ENCODE measurements at regions not wholly inside any gene's neighbourhood (a gene's known extent, or its start where the extent isn't known, plus 50 kb on each side); places are given as distances from the start of the nearest gene placed in this dataset.
A peak's percentile ranks its signal among the peaks of the same experiment; 100 is the strongest.
"Not testable (repeated sequence)": the region's sequence is repeated elsewhere in the genome, so short reads cannot be mapped to it uniquely, and the experiment has no call there.

DNA sequence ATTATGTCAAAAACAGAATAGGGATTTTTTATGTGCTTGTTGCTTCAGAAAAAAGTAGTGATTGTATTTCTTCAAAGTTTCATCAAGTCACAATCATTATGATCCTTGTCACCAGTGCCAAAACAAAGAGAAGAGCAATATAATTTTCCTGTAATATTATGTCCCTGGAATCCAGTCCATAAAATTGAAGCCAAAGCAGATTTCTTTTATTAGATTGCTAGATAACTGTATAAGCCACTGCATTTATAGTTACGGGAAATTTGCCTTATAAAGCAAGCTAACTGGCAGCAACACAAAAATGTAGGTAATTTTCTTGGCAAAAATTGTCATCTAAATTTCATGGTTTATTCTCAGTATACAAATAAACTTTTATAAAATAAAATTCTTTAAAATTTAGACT is 296.1 kb upstream of the ANKRD50 start:
- Mint-ChIP-seq H3K4me1 (no peaks in the 10 kb centered on the region), H3K9me3 (peaks cover 5 to 12% (median 5%) of the 10 kb centered on the region in 3 donors), H3K36me3 (no peaks in the 10 kb centered on the region), H3K4me3 (no peak overlapping the region), H3K27ac (no peak overlapping the region), H3K27me3 (no peaks in the 10 kb centered on the region)

DNA sequence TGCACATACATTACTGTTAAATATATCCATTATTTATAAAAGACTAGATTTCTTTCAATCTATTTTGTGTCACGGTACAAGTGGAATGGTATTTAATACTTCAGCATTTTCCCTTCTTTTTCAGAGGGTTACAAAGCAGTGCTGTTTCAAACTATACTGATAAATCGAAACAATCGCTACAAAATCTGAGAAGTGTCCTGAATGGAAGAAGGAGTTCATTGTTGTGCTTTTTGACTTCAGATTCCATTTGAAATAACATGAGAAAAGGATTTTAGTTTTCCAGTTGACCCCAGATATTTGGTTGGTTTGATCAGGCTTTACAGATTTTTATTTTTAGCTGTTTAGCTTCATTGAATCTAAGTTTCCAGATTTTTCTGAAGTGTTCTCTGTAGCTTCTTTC is 292.1 kb upstream of the ANKRD50 start:
- Mint-ChIP-seq H3K9me3 (peaks cover 6 to 25% (median 8%) of the 10 kb centered on the region in 3 donors), H3K4me3 (no peak overlapping the region), H3K36me3 (no peaks in the 10 kb centered on the region), H3K4me1 (no peaks in the 10 kb centered on the region), H3K27ac (no peak overlapping the region), H3K27me3 (no peaks in the 10 kb centered on the region)

DNA sequence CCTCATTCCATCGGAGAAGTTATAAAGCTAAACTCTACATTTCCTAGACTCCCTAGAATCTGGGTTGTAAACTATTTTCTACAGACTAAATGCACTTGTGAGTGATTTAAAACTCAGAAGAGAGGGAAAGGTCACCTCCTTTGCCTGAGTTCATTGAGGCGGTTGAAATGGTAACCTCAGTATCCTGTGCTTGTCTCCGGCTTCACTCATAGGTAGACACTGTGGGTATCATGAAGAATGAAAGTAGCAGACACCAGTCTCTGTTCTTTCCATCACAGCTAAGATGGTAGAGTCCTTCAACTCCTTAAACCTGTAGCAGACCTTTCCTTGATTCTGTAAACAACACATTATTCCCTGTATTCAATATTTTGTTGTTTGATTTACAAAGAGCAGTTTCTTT is 291.3 kb upstream of the ANKRD50 start:
- H3K9me3 Mint-ChIP-seq: peaks cover 6 to 25% (median 8%) of the 10 kb centered on the region in 3 donors
- no peak overlapping the region for H3K4me3 Mint-ChIP-seq
- no peaks in the 10 kb centered on the region for H3K27me3 Mint-ChIP-seq
- no peaks in the 10 kb centered on the region for H3K36me3 Mint-ChIP-seq
- H3K27ac Mint-ChIP-seq: peak overlapping the region in 1 of 3 donors; percentile 2
- H3K4me1 Mint-ChIP-seq: no peaks in the 10 kb centered on the region

DNA sequence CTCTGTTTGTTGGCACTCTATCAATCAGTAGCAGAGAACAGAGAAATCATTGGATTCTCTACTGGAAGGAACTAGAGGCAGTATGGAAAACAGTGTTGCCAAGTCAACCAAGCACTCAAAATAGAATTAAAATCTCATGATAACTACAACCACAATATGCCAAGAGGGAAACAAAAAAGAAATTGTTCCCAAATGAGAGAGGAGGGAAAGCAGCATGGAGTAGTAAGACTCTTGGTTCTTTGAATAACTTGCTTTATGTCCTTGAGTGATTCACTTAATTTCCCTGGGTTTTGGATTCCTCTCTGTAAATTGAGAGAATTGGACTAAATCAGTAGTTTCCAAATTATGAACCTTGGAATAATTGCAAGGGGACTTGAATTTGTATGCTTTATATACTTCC is 285.5 kb upstream of the ANKRD50 start:
- H3K4me1 Mint-ChIP-seq: no peaks in the 10 kb centered on the region
- no peak overlapping the region for H3K27ac Mint-ChIP-seq
- H3K4me3 Mint-ChIP-seq: no peak overlapping the region
- peaks cover 1 to 10% (median 3%) of the 10 kb centered on the region in 3 donors for H3K9me3 Mint-ChIP-seq
- H3K36me3 Mint-ChIP-seq: no peaks in the 10 kb centered on the region
- H3K27me3 Mint-ChIP-seq: no peaks in the 10 kb centered on the region

DNA sequence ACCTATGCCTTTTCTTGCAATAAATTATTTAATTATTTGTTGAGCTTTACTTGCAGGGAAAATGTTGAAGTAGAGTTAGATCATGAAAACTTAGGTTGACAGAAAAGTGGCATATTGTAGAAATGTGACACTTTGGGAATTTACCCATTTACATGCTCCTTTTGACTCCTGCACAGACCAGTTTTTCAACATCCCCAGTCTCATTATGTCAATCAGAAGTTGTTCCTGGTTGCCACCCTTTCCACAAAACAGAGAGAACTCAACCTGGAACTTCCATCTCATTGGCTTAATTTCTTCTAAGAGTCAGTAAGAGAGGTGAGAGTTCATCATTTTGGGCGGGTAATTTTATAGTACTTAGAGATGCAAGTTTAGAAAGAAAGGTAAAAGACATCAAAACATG is 284.6 kb upstream of the ANKRD50 start:
- H3K4me3 Mint-ChIP-seq: no peak overlapping the region
- H3K4me1 Mint-ChIP-seq: no peaks in the 10 kb centered on the region
- H3K9me3 Mint-ChIP-seq: peaks cover 1 to 5% (median 3%) of the 10 kb centered on the region in 3 donors
- no peaks in the 10 kb centered on the region for H3K36me3 Mint-ChIP-seq
- H3K27ac Mint-ChIP-seq: no peak overlapping the region
- no peaks in the 10 kb centered on the region for H3K27me3 Mint-ChIP-seq

DNA sequence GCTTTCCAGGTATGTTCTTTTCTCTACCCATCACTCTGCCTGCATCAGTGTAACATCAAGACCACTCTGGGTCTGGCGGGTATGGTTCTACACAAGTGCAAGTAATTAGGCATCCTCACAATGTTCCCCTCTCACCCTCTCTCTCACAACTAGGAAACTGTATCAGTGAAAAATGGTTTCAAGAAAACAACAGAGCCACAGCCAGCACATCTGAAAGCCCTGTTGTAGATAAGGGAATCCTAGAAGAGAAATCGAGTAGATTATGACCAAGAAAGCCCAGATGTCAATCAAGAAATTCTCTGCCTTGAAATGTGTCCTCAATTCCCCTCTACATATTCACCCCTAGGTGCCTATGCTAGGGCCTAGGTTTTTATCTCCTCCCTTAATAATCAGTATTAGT is 281.3 kb upstream of the ANKRD50 start:
- Mint-ChIP-seq H3K4me1 (no peaks in the 10 kb centered on the region), H3K27me3 (no peaks in the 10 kb centered on the region), H3K27ac (no peak overlapping the region), H3K4me3 (no peak overlapping the region), H3K9me3 (peaks cover 1 to 5% (median 3%) of the 10 kb centered on the region in 3 donors), H3K36me3 (no peaks in the 10 kb centered on the region)

DNA sequence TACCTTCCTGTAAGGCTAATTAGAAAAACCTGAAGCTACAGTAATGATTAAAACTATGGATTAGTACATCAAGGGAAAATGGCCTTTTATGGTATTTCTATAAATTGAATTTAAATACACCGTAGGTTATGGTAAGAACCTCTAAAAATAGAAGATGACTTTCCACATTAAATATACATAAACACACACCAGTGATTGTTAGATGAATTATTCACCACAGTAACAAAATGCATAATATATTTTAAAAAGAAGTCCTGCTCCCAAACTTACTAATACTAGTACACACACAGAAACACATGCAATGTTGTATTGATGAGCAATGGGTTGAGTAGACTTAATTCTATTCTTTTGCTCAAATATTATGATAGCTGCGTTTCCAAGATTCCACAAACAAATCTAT is 277.9 kb upstream of the ANKRD50 start:
- Mint-ChIP-seq H3K9me3 (peaks cover 1 to 5% (median 2%) of the 10 kb centered on the region in 3 donors), H3K36me3 (no peaks in the 10 kb centered on the region)

DNA sequence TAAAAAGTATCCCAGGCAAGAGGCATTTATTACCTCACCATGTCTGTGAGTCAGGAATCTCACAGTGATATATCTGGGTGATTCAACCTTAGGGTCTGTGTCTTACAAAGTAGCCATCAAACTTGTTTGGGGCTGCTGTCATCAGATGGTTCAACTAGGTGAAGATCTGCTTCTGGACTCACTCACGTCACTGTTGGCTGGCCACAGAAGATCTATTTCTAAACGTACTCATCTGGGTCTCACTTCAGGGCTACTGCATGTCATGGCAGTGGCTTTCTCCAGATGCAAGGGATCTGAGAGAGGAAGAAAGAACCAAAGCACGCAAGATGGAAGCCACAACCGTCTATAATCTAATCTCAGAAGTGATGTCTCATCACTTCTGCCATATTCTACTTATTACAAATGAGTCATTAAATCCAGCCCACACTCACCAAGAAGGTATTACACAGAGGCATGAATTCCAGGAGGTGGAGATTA is 267.8 kb upstream of the ANKRD50 start:
- Mint-ChIP-seq H3K27ac (no peak overlapping the region), H3K4me3 (no peak overlapping the region), H3K36me3 (no peaks in the 10 kb centered on the region), H3K27me3 (no peaks in the 10 kb centered on the region), H3K9me3 (peaks cover 0 to 3% (median 2%) of the 10 kb centered on the region in 3 donors), H3K4me1 (no peaks in the 10 kb centered on the region)

More for the DNA sequence above, 277.9 kb upstream of the ANKRD50 start:
- Mint-ChIP-seq H3K4me3 (no peak overlapping the region), H3K27ac (no peak overlapping the region), H3K27me3 (no peaks in the 10 kb centered on the region), H3K4me1 (no peaks in the 10 kb centered on the region)

DNA sequence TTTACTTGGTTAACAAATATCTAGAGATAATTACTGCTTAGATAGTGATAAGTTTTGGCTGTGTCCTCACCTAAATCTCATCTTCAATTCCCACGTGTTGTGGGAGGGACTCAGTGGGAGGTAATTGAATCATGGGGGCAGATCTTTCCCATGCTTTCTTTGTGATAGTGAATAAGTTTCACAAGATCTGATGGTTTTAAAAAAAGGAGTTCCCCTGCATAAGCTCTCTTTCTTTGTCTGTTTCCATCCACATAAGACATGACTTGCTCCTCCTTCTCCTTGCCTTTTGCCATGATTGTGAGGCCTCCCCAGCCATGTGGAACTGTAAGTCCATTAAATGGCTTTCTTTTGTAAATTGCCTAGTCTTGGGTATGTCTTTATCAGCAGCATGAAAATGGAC is 266.0 kb upstream of the ANKRD50 start:
- H3K4me1 Mint-ChIP-seq, H3K9me3 Mint-ChIP-seq, H3K36me3 Mint-ChIP-seq, H3K27me3 Mint-ChIP-seq, H3K4me3 Mint-ChIP-seq, H3K27ac Mint-ChIP-seq: not testable (repeated sequence)

DNA sequence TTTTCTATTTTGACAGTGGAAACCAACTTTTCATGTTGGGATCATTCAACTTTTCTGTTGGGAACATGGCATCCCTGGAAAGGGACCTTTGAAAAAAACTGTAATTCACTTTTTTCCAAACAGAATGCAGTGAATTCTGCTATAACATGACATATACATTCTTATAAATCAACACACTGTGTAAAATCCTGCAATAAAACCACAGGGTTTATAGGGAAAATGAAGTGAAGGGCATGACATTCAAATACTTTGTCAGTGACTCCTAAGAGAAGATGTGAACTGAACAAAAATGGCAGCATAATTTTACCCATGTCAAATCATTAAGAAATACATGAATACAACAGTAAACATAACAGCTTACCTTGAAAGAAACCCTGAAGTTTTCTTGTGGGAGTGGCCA is 264.5 kb upstream of the ANKRD50 start:
- no peak overlapping the region for H3K4me3 Mint-ChIP-seq
- H3K27me3 Mint-ChIP-seq: no peaks in the 10 kb centered on the region
- no peak overlapping the region for H3K27ac Mint-ChIP-seq
- peaks cover 0 to 3% (median 2%) of the 10 kb centered on the region in 3 donors for H3K9me3 Mint-ChIP-seq
- no peaks in the 10 kb centered on the region for H3K36me3 Mint-ChIP-seq
- no peaks in the 10 kb centered on the region for H3K4me1 Mint-ChIP-seq

DNA sequence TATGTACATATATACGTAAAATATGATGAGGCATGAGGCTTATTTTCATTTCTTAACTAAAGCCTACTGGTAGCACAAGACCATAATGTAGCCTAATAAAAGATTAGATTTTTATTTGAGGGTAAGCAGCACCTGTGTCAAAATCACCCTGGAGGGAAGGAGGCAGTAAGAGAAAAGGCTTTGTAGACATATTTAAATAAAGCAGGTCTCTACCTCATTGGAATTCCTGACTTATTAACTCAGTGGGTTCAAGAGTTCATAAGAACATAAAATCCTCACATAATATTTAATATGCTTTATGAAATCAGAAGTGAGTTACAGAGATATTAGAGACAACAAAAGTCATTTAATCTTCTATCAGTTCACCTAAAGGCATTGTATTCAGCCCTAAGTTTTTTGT is 261.6 kb upstream of the ANKRD50 start:
- Mint-ChIP-seq H3K27me3 (no peaks in the 10 kb centered on the region), H3K27ac (no peak overlapping the region), H3K4me3 (no peak overlapping the region), H3K9me3 (peaks cover 0 to 4% (median 3%) of the 10 kb centered on the region in 3 donors), H3K36me3 (no peaks in the 10 kb centered on the region), H3K4me1 (no peaks in the 10 kb centered on the region)

DNA sequence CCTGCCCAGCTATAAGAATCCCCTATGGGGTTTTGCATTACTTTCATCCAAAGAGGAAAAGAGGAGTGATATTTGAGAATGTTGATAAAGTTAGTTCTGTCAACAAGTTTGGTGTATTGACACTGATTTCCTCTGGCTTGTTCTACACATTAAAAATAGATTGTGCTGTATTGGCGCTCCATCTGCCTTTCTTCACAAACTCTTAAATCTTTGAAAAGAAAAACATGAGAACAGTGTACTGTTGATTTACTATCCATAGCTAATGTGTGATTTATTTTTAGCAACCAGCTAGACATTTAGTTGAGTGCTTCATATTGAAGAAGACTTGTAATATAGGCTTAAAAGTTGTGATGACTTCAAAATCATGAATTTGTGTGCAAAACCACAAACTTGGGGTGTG is 261.2 kb upstream of the ANKRD50 start:
- H3K27ac Mint-ChIP-seq: no peak overlapping the region
- no peaks in the 10 kb centered on the region for H3K36me3 Mint-ChIP-seq
- no peaks in the 10 kb centered on the region for H3K4me1 Mint-ChIP-seq
- H3K4me3 Mint-ChIP-seq: no peak overlapping the region
- no peaks in the 10 kb centered on the region for H3K27me3 Mint-ChIP-seq
- peaks cover 0 to 3% (median 3%) of the 10 kb centered on the region in 3 donors for H3K9me3 Mint-ChIP-seq

DNA sequence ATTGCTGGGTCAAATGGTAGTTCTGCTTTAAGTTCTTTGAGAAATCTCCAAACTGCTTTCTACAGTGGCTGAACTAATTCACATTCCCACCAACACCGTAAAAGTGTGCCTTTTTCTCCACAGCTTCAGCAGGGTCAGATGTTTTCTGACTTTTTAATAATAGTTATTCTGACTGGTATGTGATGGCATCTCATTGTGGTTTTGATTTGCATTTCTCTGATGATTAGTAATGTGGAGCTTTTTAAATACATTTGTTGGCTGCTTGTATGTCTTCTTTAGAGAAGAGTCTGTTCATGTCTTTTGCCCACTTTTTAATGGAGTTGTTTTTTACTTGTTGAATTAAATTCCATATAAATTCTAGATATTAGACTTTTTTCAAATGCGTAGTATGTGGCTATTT is 257.5 kb upstream of the ANKRD50 start:
- Mint-ChIP-seq H3K9me3 (peaks cover 0 to 2% (median 2%) of the 10 kb centered on the region in 3 donors), H3K4me1 (no peaks in the 10 kb centered on the region), H3K27ac (no peak overlapping the region), H3K4me3 (no peak overlapping the region), H3K27me3 (no peaks in the 10 kb centered on the region), H3K36me3 (no peaks in the 10 kb centered on the region)

DNA sequence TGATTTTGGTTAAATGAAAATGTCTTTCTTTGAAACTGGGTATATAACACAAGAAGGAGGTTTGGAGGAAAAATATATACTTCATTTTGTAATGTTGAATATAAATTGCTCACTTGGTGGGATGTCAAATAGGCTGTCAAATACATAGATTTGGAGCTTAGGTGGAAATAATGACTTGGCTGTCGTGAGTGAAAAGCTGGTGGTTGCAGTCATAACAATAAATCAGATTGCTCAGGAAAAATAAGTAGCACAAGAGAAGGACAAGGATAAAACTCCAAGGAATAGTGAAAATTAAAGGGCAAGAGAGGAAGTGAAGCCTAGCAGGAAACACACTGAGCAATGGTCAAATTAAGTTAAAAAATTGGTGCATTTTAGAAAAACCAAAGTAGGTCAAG is 253.0 kb upstream of the ANKRD50 start:
- H3K27me3 Mint-ChIP-seq: no peaks in the 10 kb centered on the region
- H3K36me3 Mint-ChIP-seq: no peaks in the 10 kb centered on the region
- no peak overlapping the region for H3K4me3 Mint-ChIP-seq
- peaks cover 3 to 11% (median 5%) of the 10 kb centered on the region in 3 donors for H3K9me3 Mint-ChIP-seq
- H3K4me1 Mint-ChIP-seq: no peaks in the 10 kb centered on the region
- H3K27ac Mint-ChIP-seq: no peak overlapping the region

DNA sequence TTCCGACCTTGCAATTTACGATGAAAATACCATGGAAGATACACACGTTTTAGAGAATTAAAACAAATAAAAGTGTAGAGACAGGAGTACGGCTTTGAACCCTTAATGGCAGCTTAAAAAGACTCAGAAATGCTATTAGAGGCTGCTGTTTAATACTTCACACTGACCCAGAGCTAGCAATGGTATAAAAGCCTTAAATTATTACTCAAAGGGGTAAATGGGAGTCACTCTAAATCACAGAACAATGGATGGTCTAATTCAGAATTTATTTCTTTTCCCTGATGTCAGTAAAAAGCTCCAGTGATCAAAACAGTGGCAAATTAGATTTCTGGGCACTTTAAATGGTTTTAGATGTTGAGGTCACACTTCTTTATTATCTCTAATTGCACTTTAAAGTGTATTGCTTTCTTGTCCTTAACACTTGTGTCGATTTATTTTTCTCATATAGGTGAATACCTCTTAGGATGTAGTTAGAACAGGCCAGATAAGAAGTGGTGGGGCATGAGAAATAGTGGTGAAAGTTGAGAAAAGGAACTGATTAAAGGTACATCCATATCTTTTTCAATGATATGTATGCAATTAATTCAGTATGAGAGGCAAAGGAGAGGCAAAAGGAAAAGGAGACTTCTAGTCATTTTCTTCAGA is 252.4 kb upstream of the ANKRD50 start:
- Mint-ChIP-seq H3K27me3 (no peaks in the 10 kb centered on the region), H3K9me3 (peaks cover 5 to 17% (median 9%) of the 10 kb centered on the region in 3 donors), H3K4me3 (no peak overlapping the region), H3K27ac (no peak overlapping the region), H3K36me3 (no peaks in the 10 kb centered on the region), H3K4me1 (no peaks in the 10 kb centered on the region)

DNA sequence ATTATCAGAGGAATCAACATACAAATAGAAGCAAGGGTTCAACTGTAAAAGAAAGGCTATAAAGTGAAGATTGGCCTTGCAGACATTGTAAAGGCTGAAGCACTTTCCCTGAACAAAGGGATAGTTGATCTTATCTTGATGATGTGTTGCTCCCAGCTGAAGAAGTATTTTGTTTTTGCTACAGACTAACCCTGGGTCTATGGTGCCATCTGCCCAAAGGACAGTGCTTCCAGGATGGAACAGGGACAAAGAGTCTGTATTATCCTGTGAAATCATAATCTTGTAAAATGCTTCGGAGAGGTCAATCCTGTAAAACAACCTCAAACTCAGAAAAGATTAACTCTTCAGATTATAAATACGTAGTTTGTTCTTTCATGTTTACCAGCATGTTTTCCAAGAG is 251.7 kb upstream of the ANKRD50 start:
- no peaks in the 10 kb centered on the region for H3K36me3 Mint-ChIP-seq
- H3K27me3 Mint-ChIP-seq: no peaks in the 10 kb centered on the region
- no peaks in the 10 kb centered on the region for H3K4me1 Mint-ChIP-seq
- H3K4me3 Mint-ChIP-seq: no peak overlapping the region
- H3K9me3 Mint-ChIP-seq: peaks cover 4 to 20% (median 11%) of the 10 kb centered on the region in 3 donors
- no peak overlapping the region for H3K27ac Mint-ChIP-seq

Data from IgD-negative memory B cell (primary cell).